HEK293T (cell line): ENCODE measurements at regions not wholly inside any gene's neighbourhood (a gene's known extent, or its start where the extent isn't known, plus 50 kb on each side); places are given as distances from the start of the nearest gene placed in this dataset.

ENCODE experiments used
- CTCF ChIA-PET: fragments of 350-600 bp; formaldehyde crosslinking; extraction: SDS; loops from one replicate; lab custom pipeline; 2021; ENCODE audit warnings: antibody characterized with exemption, inconsistent platforms; lab: Yijun Ruan, JAX
- POLR2A ChIA-PET: fragments of 350-600 bp; formaldehyde crosslinking; extraction: SDS; loops from one replicate; lab custom pipeline; 2020; ENCODE audit warnings: antibody characterized with exemption, inconsistent platforms; lab: Yijun Ruan, JAX
- DNase-seq: peaks from one replicate; pipeline ENCODE4 v3.0.0; 2012; ENCODE audit warnings: mixed read lengths; ENCODE audit errors: extremely low spot score
- ARNT ChIP-seq: fragments of 450-650 bp; IDR thresholded peaks from 2 replicates; pipeline ENCODE4 v1.6.1; 2017; ENCODE audit warnings: mild to moderate bottlenecking
- BHLHE40 ChIP-seq: fragments of 450-650 bp; IDR thresholded peaks from 2 replicates; pipeline ENCODE4 v1.6.1; 2016; ENCODE audit warnings: mild to moderate bottlenecking, moderate library complexity, borderline replicate concordance
- CTBP1 ChIP-seq: fragments of 450-650 bp; IDR thresholded peaks from 2 replicates; pipeline ENCODE4 v1.6.1; 2016; ENCODE audit warnings: borderline replicate concordance
- ELF4 ChIP-seq: fragments of 450-650 bp; IDR thresholded peaks from 2 replicates; pipeline ENCODE4 v1.6.1; 2017; ENCODE audit warnings: antibody characterized with exemption
- FOXA1 ChIP-seq: fragments of 450-650 bp; IDR thresholded peaks from 2 replicates; pipeline ENCODE4 v1.6.1; 2016; ENCODE audit warnings: mild to moderate bottlenecking
- FOXK2 ChIP-seq: fragments of 450-650 bp; IDR thresholded peaks from 2 replicates; pipeline ENCODE4 v1.6.1; 2016; ENCODE audit warnings: mild to moderate bottlenecking
- FOXM1 ChIP-seq: fragments of 450-650 bp; IDR thresholded peaks from 2 replicates; pipeline ENCODE4 v1.6.1; 2017; ENCODE audit warnings: mild to moderate bottlenecking, borderline replicate concordance
- HDGF ChIP-seq: fragments of 450-650 bp; IDR thresholded peaks from 2 replicates; pipeline ENCODE4 v1.6.1; 2017; ENCODE audit warnings: antibody characterized with exemption, borderline replicate concordance
- L3MBTL2 ChIP-seq: fragments of 450-650 bp; conservative IDR thresholded peaks from 2 replicates; pipeline ENCODE4 v1.6.1; 2016; ENCODE audit warnings: mild to moderate bottlenecking
- LEF1 ChIP-seq: fragments of 450-650 bp; IDR thresholded peaks from 2 replicates; pipeline ENCODE4 v1.6.1; 2017; ENCODE audit warnings: mild to moderate bottlenecking, borderline replicate concordance
- NFRKB ChIP-seq: fragments of 450-650 bp; IDR thresholded peaks from 2 replicates; pipeline ENCODE4 v1.6.1; 2016; ENCODE audit warnings: mild to moderate bottlenecking, moderate library complexity
- SP1 ChIP-seq: fragments of 450-650 bp; IDR thresholded peaks from 2 replicates; pipeline ENCODE4 v1.6.1; 2017
- SUZ12 ChIP-seq: fragments of 450-650 bp; IDR thresholded peaks from 2 replicates; pipeline ENCODE4 v1.6.1; 2016; ENCODE audit warnings: mild to moderate bottlenecking
- TARDBP ChIP-seq: fragments of 450-650 bp; IDR thresholded peaks from 2 replicates; pipeline ENCODE4 v1.6.1; 2016
- ZNF384 ChIP-seq: fragments of 450-650 bp; IDR thresholded peaks from 2 replicates; pipeline ENCODE4 v1.6.1; 2016
- TF ChIP-seq, protein P1 (sequence below): fragments of 450-650 bp; IDR thresholded peaks from 2 replicates; pipeline ENCODE4 v1.6.1; 2016

DNA sequence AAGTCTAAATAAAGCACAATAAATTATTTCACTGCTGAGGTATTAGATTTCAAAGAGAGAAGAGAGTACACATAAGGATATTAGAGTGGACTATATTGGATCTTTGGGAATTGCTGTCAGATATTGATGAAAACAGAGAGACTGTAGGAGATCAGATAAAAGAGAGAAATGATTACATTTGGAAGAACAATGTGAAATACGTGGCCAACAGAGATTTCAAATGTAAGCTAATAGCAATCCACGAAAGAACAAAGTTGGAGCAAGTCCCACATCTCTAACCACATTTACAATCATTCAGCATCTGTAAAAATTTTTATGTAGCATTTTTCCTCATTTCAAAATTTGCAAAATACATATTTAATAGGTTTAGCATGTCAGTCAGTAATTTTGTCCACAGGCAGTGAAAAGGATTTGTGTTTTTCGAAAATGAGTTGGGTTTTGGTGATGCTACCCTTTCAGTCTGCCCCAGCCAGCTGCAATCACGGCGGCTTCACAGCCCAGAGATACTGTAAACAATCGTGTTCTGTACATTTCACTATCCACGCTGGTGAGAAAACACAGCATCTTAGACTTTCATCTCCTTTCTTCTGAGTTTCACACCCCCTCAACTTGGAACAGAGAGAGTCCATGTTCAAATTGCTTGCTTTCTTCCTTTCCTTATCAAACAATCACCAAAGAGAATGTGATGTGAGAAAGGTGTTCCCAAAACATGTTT is 209.1 kb upstream of the LYPLAL1 start:
- CTCF ChIA-PET: no interaction called here
- TF ChIP-seq ELF4 (no peak), FOXM1 (no peak), SUZ12 (no peak), SP1 (no peak), CTBP1 (no peak), ZNF384 (no peak), BHLHE40 (no peak), FOXK2 (no peak), L3MBTL2 (no peak)
- POLR2A ChIA-PET: no interaction called here
- DNase-seq: no peak

DNA sequence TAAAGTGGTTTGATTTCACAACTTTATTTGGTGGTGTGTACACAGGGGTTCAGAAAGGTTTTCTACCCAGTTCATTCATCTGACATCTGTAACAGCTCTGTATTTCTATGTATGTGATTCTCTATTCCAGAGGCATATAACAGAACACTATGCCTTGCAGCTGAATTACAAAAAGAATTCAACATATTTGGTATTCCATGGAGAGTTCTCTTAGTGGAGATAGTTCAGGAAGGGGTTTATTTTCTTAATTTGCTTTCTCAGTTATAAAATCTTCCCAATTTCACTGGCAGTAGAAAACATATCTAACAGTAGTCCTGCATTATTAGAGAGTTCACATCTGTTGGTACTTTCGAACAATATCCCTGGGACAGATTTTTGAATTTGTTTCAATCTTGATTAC is 207.9 kb upstream of the LYPLAL1 start:
- POLR2A ChIA-PET: no interaction called here
- TF ChIP-seq SUZ12: no peak
- no peak for TF ChIP-seq ARNT
- no peak for TF ChIP-seq LEF1
- DNase-seq: no peak
- CTCF ChIA-PET: no interaction called here

DNA sequence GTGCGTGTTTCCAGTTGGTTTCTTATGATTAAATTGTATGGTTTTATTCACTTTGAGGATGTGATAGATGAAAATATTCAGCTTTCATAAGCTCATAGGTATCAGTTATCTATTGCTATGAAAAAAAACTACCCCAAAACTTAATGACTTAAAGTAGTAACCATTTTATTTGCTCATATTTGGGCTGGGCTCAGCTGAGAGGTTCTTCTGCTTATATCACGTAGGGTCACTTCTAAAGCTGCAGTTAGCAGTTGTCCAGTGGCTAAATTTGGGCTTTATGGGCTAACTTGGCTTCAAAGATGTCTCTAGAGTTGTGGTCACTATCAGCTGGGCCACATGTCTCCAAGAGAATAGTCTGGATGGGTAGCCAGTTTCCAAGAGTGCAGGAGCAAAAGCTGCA is 206.4 kb upstream of the LYPLAL1 start:
- ChIA-PET CTCF (no interaction called here), POLR2A (no interaction called here)
- no peak for DNase-seq
- TF ChIP-seq SP1 (no peak), LEF1 (no peak), ZNF384 (no peak), FOXM1 (no peak), FOXA1 (no peak), TARDBP (no peak), FOXK2 (no peak), ELF4 (no peak), CTBP1 (no peak), BHLHE40 (no peak), NFRKB (no peak), SUZ12 (no peak), L3MBTL2 (no peak), HDGF (no peak), ARNT (no peak)
- TF ChIP-seq, protein P1, sequence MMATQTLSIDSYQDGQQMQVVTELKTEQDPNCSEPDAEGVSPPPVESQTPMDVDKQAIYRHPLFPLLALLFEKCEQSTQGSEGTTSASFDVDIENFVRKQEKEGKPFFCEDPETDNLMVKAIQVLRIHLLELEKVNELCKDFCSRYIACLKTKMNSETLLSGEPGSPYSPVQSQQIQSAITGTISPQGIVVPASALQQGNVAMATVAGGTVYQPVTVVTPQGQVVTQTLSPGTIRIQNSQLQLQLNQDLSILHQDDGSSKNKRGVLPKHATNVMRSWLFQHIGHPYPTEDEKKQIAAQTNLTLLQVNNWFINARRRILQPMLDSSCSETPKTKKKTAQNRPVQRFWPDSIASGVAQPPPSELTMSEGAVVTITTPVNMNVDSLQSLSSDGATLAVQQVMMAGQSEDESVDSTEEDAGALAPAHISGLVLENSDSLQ: no peak

GRCh38 chr1:218967836-218968235 is 205.8 kb upstream of the LYPLAL1 start:
- POLR2A ChIA-PET: no interaction called here
- TF ChIP-seq ELF4: no peak
- TF ChIP-seq SP1: no peak
- no peak for TF ChIP-seq FOXA1
- no peak for TF ChIP-seq HDGF
- TF ChIP-seq TARDBP: no peak
- TF ChIP-seq FOXM1: no peak
- CTCF ChIA-PET: no interaction called here
- DNase-seq: no peak

DNA sequence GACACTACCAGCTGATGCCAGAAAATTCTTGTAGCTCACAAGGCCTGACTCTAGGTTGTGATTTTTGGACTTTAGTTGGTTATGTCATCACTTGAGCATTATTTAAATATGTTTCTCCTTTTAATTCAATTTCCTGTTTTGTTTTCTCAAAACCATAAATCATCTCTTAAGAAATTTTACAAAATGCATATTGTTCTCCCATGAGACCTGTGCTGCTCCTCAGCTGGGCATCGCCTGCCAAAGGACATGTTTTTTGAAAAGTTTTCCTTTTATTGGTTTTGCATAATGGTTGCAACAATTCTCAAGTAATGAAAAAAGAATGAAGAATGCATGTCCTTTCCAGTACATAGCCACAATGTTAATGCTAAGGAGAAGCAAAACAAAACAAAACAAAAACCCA is 204.7 kb upstream of the LYPLAL1 start:
- POLR2A ChIA-PET: no interaction called here
- DNase-seq: no peak
- no peak for TF ChIP-seq NFRKB
- TF ChIP-seq ELF4: no peak
- no peak for TF ChIP-seq ZNF384
- no peak for TF ChIP-seq FOXM1
- TF ChIP-seq SP1: no peak
- no peak for TF ChIP-seq TARDBP
- no peak for TF ChIP-seq L3MBTL2
- no peak for TF ChIP-seq SUZ12
- no peak for TF ChIP-seq ARNT
- no peak for TF ChIP-seq LEF1
- no peak for TF ChIP-seq CTBP1
- TF ChIP-seq FOXK2: no peak
- no peak for TF ChIP-seq FOXA1
- no peak for TF ChIP-seq HDGF
- TF ChIP-seq BHLHE40: no peak
- CTCF ChIA-PET: no interaction called here

GRCh38 chr1:218970397-218970990 is 203.2 kb upstream of the LYPLAL1 start:
- POLR2A ChIA-PET: no interaction called here
- DNase-seq: no peak
- CTCF ChIA-PET: no interaction called here
- no peak for TF ChIP-seq TARDBP

GRCh38 chr1:218971156-218971555 is 202.5 kb upstream of the LYPLAL1 start:
- ChIA-PET POLR2A (no interaction called here), CTCF (no interaction called here)
- DNase-seq: no peak
- TF ChIP-seq SP1: no peak
- no peak for TF ChIP-seq SUZ12
- no peak for TF ChIP-seq HDGF
- TF ChIP-seq LEF1: no peak
- TF ChIP-seq ELF4: no peak
- TF ChIP-seq FOXM1: no peak
- no peak for TF ChIP-seq NFRKB
- TF ChIP-seq, protein P1: no peak
- TF ChIP-seq CTBP1: no peak
- no peak for TF ChIP-seq ZNF384
- no peak for TF ChIP-seq ARNT
- no peak for TF ChIP-seq BHLHE40
- TF ChIP-seq TARDBP: no peak
- TF ChIP-seq FOXA1: no peak
- TF ChIP-seq L3MBTL2: no peak
- TF ChIP-seq FOXK2: no peak
